H4 (cell line): ENCODE measurements at regions not wholly inside any gene's neighbourhood (a gene's known extent, or its start where the extent isn't known, plus 50 kb on each side); places are given as distances from the start of the nearest gene placed in this dataset.
A peak's percentile ranks its signal among the peaks of the same experiment; 100 is the strongest.

Experiments used
- DNase-seq: peaks from one replicate; pipeline ENCODE4 v3.0.0-alpha.2; 2015; ENCODE audit warnings: low spot score

DNA sequence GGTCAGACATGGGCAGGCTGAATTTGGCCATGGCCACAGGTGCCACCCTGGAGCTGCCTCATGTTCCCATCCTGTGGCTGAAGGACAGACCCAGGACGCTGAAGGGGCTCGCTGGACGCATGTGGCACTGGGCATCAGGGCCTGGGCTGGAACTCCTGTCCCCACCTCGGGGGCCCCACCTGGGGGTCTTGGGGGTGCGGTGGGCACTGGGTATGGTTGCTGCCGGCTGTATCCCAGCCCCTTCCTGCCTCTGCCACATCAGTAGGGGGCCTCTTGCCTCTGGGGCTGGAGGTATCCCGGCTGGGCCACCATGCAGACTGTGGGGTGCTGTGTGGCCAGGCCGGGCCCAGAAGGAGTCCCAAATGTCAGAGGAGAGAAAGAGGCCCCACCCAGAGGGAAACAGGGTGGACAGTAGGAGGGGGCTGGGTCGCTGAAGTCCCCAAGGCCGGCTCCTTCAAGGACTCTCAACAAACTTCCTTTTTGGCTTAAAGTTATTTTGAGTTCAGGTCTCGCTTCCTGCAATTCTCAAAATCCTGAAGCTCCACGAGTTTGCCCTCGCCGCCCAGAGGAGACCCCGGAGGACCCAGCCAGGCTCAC lies 78.7 kb downstream of the SIK1 start:
- no peak for DNase-seq

- DNase-seq = no peak
Observed at GRCh38 chr21:43347461-43348169, 79.3 kb downstream of the SIK1 start.

GRCh38 chr21:43346551-43346950 lies 80.4 kb downstream of the SIK1 start:
- DNase-seq = no peak

GRCh38 chr21:43345746-43346409 lies 81.1 kb downstream of the SIK1 start:
- DNase-seq = peak; percentile 59

DNA sequence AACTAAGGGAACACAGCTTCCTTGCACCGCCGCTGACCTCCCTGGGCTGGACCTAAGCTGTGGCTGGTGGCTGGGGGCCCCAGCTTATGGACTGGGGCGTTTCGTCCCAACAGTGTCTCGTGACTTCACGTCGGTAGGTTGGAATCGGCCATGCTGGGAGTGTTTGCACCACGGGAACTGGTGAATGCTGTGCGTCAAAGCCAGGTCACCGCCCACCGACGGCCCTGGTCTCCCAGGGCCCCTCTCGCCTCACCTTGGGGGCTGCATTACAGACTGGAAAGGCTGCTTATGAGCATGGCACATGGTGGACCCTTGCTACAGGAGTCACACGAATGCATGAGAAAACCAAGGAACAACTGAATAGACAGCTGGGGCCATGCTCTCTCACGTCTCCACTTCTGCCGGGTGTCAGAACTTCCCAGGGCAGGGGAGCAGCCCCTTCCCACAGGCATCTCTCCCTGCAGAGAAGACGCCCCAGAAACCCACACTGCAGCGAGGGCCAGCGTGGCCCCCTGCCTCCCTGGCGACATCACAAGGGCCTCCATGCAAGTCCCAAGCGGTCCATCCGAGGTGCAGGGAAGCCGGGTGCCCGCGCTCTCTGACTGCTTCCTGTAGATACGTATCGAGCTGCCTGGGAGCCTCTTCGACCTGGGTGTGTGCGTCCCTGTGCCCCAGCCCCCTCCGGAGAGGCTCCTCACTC lies 81.7 kb downstream of the SIK1 start:
- no peak for DNase-seq

DNA sequence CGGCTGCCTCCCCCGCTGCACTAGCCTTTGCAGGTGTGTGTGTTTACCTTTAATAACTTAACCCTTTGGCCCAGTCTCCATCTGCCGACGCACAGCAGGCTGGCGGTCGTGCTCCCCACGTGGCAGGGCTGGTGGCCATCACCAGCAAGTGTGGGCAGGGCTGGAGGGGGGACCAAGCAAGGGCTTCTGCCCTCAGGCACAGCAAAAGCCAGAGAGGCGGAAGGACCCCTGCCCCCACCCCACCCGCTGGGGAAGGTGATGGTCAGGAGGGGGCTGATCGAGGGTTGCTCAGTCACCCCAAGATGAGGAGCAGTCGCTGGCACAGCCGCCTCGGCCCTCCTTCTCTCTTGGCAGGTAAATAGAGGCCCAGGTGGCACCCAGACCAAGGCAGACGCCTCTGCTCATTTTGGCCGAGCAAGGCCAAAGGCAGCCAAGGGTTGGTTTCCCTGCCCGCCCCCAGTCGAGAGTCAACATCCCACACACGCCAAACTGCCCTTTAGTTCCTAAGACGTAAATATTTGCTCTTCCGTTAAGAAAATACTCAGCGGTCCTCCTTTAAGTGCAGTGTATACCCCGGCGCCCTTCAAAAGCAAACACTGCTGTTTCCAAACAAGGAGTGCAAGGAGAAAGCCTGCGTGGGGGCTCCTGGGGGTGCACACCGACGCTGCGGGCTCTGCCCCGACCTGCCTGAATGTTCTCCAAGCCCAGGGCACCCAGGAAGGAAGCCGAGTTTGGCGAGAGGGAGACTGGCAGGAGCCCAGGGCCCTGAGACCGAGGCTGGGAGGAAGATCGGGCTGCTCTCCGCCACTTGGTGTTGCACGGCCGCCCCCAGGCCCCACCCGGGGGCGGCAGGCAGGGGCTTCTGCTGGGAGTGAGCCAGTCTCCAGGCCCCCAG lies 82.7 kb downstream of the SIK1 start:
- no peak for DNase-seq

- no peak for DNase-seq
Observed at GRCh38 chr21:43343095-43343991, 83.6 kb downstream of the SIK1 start.

DNA sequence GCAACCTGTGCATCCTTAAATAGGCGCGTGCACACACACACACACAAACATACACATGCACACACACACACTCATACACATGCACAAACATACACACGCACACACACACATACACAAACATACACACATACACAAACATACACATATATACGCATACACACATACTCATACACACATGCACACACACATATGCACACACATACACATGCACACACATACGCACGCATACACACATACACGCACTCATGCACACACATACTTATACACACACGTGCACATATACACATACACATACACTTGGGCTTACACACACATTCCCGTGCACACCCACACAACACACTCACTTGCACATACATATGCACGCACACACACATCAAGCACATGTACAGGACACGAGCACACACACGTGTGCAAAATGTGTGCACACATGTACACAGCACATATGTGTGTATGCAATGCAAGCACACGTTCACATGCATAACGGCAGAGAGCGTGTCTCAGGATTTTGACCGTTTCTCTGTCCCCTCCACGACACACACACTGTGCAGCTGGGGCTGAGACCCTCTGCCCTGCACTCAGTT lies 84.5 kb downstream of the SIK1 start:
- no peak for DNase-seq

DNA sequence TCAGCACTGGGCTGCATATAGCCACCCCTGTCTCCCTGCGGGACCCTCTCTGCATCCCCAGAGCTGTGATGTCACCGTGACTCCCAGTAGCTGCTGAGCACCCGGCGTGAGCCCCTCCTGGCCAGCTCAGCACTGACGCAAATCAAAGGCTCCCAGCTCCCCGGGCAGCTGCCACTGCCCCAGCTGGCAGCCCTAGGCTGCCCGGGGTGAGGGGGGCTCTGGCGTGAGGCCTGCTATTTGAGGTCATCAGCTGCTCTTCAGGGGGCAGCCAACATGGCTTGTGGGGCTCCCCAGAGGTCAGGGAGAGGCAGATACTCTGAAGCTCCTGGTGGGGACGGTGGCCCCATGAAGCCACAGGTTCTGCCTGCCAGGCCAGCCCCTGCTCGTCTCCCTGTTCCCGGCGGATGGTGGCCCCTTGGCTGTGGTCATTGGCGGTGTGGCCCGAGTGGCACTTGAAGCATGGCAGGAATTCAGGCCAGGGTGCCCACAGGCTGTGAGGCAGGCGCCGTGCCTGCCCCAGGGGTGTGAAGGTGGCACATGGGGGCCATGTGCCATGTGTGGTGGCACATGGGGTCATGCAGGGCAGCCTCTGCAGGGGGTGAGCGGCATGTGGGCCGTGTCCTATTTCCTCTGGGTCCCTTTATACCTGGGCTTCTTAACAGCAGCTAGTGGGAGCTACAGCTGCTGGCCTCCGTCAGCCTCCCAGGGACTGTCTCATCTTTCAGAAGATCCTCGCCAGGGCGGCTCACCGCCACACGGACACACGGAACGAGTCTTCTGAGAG lies 85.4 kb downstream of the SIK1 start:
- no peak for DNase-seq

DNA sequence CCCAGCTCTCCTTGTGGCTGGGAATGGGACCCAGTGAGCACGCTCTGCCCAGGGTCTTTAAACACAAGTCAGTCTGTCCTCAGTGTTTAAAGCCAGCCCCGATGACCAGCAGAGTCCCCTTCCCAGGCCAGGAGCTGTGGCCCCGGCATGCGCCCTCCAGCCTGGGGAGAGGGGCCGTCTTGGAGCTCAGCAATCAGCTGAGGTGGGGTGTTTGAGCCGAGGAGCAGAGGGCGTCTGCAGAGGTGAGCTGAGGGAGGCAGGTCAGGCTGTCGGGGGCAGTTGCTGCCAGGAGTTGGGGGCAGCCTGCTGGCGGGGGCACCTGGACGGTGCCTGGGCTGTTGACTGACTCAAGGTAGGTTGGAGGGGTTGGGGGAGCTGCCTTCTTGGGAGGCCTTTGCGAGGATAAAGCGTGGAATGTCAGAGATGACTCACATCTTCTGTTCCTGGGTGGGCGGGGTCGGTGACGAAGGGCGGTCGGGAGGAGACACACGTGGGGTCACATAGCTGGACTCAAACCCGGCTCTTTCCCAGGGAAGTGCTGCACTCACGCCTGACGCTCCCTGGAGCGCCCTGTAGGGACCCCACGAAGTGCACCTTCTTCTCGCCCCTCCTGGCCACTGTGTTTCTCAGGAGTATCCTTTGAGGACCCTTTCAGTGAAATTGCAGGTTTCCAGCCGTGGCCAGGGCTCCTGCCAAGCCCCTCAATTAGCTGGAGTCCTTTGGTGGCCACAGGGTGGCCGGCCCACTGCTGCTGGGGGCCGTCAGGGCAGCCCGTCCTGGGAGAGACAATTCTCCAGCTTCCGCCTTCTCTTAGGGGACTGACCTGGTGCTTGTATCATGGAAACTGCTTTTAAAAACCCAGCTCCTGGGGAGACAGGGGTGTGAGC lies 86.2 kb downstream of the SIK1 start:
- peak; percentile 81 for DNase-seq

DNA sequence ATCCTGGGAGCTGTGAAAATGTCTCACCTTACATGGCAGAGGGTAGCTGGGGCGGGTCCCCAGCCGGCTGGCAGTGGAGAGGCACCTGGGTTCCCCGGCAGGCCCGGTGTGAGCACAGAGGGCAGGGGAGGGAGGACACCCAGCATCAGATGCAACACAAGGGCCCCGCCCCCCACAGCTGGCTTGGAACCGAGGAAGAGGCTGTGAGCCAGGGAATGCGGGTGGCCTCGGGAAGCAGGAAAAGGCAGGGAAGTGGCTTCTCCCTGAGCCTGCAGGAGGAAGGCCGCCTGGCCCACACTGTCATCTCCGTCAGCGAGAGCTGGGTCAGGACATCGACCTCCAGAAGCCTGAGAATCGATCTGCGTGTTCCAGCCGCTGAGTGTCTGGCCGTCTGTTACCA lies 87.3 kb downstream of the SIK1 start:
- DNase-seq = no peak

GRCh38 chr21:43338951-43339350 lies 88.0 kb downstream of the SIK1 start:
- no peak for DNase-seq

GRCh38 chr21:43337901-43338655 lies 88.9 kb downstream of the SIK1 start:
- no peak for DNase-seq

GRCh38 chr21:43335119-43335518 lies 91.8 kb downstream of the SIK1 start:
- DNase-seq = no peak

DNA sequence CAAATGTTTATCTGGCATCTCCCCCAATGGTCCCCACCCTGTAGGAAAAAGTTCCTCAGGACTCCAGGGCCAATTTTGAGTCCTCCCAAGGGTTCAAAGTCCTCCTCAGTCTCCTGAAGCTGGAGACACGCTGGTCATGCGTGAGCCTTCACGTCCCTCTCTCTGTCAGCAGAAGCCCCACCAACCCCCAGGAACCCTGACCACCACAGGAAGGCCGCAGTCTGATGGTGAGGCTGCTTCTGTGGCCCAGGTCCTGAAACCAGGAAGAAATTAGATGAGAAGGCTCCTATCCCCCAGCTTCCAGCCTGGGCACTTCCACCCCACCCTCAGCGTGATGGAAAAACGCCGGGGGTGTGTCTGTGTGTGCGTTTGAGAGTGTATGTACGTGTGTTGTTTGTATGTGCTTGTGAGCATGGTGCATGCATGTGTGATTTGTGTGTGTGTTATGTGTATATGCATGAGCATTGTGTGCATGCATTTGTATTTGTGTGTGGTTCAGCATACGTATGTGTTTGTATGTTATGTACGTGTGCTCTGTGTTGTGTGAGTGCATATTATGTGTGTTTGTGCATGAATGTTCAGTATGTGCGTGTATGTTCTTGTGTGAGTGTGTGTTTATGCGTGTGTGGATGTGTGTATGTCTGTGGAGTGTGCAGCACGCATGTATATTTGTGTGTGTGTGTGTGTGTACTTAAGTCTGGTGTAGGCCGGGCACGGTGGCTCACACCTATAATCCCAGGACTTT lies 92.5 kb downstream of the SIK1 start:
- no peak for DNase-seq

DNA sequence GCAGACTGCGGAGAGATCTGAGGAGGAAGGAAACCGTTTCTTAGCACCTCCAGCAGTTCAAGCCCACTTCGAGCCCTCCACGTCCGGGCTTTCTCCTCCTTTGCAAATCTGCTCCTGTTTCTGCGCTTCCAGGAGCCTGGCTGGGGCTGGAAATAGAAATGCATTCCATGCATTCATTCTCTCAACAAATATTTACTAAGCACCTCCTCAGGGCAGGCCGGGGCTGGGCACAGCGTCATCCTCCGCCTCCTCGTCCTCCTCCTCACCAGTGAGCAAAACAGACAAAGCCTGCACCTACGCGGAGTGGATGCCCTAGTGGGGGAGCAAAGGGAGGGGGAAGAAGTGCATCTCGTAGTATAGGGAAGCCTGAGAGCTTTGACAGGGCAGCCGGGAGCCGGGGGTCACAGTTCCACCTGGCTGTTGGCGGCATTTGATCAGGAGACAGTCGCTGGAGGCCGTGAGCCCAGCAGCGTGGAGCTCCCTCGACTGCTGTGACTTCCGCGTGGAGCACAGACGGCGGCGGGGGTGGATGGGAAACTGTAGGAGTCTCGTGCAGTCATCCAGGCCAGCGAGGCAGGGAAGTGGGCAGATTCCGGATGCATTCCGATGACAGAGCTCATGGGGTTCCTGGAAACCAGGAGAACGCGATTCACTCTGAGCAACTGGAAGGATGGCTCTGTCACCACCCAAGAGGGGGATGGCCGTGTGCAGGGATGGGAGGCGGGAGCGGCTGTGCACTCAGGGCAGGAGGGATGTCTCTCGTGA lies 93.5 kb downstream of the SIK1 start:
- peak; percentile 71 for DNase-seq
